Common myeloid progenitor, CD34-positive (primary cell): ENCODE measurements at regions not wholly inside any gene's neighbourhood (a gene's known extent, or its start where the extent isn't known, plus 50 kb on each side); places are given as distances from the start of the nearest gene placed in this dataset.

Experiments used
- CTCF ChIA-PET: fragments of 350-600 bp; sonication (Branson Sonifier 250); formaldehyde crosslinking; loops from one replicate; lab custom pipeline; 2021; ENCODE audit warnings: antibody characterized with exemption; lab: Charles Lee
- POLR2A ChIA-PET: fragments of 350-600 bp; sonication (Branson Sonifier 250); formaldehyde crosslinking; loops from one replicate; lab custom pipeline; 2021; ENCODE audit warnings: antibody characterized with exemption; lab: Charles Lee
- DNase-seq, 3 donors: peaks; one replicate each; pipeline versions ENCODE4 v3.0.0 to v3.0.0-alpha.2; 2013
- H3K27ac ChIP-seq, 2 experiments: 1 replicate in 1 of 2; 2 replicates in 1 of 2; pipeline ENCODE4 v1.7.0; 2013; ENCODE audit warnings: inconsistent platforms in 2 of 2, low read length in 2 of 2, mild to moderate bottlenecking in 2 of 2, low read depth in 1 of 2, moderate library complexity in 1 of 2; ENCODE audit not compliant: severe bottlenecking in 2 of 2, insufficient read depth in 1 of 2, poor library complexity in 1 of 2
- H3K27me3 ChIP-seq, 5 experiments: replicated peaks in 2 of 5; 1 replicate in 3 of 5; 2 replicates in 2 of 5; pipeline versions ENCODE4 v1.6.1 to v1.7.0; 2013; ENCODE audit warnings: low read length in 4 of 5, mild to moderate bottlenecking in 2 of 5, moderate library complexity in 2 of 5, inconsistent platforms in 1 of 5; ENCODE audit not compliant: insufficient read depth in 5 of 5, control insufficient read depth in 4 of 5
- H3K36me3 ChIP-seq, 4 experiments: 1 replicate in 2 of 4; 2 replicates in 2 of 4; pipeline versions ENCODE4 v1.6.1 to v1.7.0; 2013; ENCODE audit warnings: low read length in 3 of 4, control low read depth in 1 of 4, mild to moderate bottlenecking in 1 of 4; ENCODE audit not compliant: control insufficient read depth in 4 of 4, insufficient read depth in 4 of 4
- H3K4me1 ChIP-seq, 4 experiments: 1 replicate in 3 of 4; 2 replicates in 1 of 4; pipeline versions ENCODE4 v1.6.1 to v1.7.1; 2013; ENCODE audit warnings: low read length in 3 of 4, mild to moderate bottlenecking in 3 of 4, control low read depth in 1 of 4, inconsistent platforms in 1 of 4, moderate library complexity in 1 of 4; ENCODE audit not compliant: control insufficient read depth in 4 of 4, insufficient read depth in 4 of 4; ENCODE audit errors: control extremely low read depth in 1 of 4
- H3K4me3 ChIP-seq, 7 experiments: 1 replicate in 4 of 7; 2 replicates in 3 of 7; pipeline versions ENCODE4 v1.5.1 to v1.7.0; 2013; ENCODE audit warnings: mild to moderate bottlenecking in 7 of 7, low read length in 6 of 7, moderate library complexity in 6 of 7, inconsistent platforms in 2 of 7, low read depth in 2 of 7, control low read depth in 1 of 7; ENCODE audit not compliant: insufficient read depth in 4 of 7, control insufficient read depth in 1 of 7; ENCODE audit errors: extremely low read depth in 1 of 7
- H3K9me3 ChIP-seq, 5 experiments: 1 replicate in 4 of 5; 2 replicates in 1 of 5; pipeline versions ENCODE4 v1.6.1 to v1.7.1; 2013; ENCODE audit warnings: low read length in 4 of 5, mild to moderate bottlenecking in 2 of 5, inconsistent platforms in 1 of 5, low read depth in 1 of 5, moderate library complexity in 1 of 5; ENCODE audit not compliant: control insufficient read depth in 4 of 5, insufficient read depth in 2 of 5; ENCODE audit errors: control extremely low read depth in 1 of 5
- whole genome bisulfite sequencing: methylation state at CpG from one replicate; pipeline ENCODE4 v1.1.5; 2013; ENCODE audit not compliant: insufficient coverage; 5-methylcytosine and 5-hydroxymethylcytosine counted together

DNA sequence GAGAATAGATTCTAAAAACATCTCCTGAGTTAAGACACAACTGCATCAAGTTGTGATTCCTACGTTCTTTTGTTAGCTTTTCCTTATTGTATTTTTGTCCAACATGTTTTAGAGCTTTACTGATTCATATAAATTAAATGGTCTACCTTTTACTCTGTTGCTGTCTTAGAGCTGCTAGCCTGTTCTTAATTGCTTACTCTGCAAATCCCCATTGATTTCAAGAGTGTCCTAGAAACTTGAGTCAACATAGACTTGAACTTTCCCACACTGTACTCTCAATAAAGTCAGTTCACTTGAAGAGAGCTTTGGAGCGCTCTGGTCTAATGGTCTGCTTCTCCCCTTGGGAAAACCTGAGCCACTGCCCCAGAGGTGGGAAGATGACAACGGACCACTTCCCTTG, 343.9 kb downstream of the CCER1 start:
- Histone ChIP-seq H3K27me3 (no peaks in the 10 kb centered on the region), H3K9me3 (no peaks in the 10 kb centered on the region), H3K4me1 (no peaks in the 10 kb centered on the region), H3K27ac (no peak overlapping the region), H3K36me3 (no peaks in the 10 kb centered on the region), H3K4me3 (no peak overlapping the region)
- ChIA-PET POLR2A (no interaction called here), CTCF (no interaction called here)
- WGBS = no CpG with 5 or more reads among the region's 3 CpGs
- DNase-seq = no peak

GRCh38 chr12:90593596-90594295, 361.2 kb downstream of the CCER1 start:
- H3K4me1 ChIP-seq = no peaks in the 10 kb centered on the region
- no peak overlapping the region for H3K4me3 ChIP-seq
- H3K27me3 ChIP-seq = no peaks in the 10 kb centered on the region
- POLR2A ChIA-PET = no interaction called here
- no peaks in the 10 kb centered on the region for H3K36me3 ChIP-seq
- no CpG with 5 or more reads among the region's 2 CpGs for WGBS
- DNase-seq = no peak
- no peaks in the 10 kb centered on the region for H3K9me3 ChIP-seq
- H3K27ac ChIP-seq = no peak overlapping the region
- CTCF ChIA-PET = no interaction called here

- POLR2A ChIA-PET = no interaction called here
- no peaks in the 10 kb centered on the region for H3K36me3 ChIP-seq
- WGBS = no CpG with 5 or more reads among the region's 1 CpG
- no peak overlapping the region for H3K27ac ChIP-seq
- DNase-seq = no peak
- CTCF ChIA-PET = interaction anchor here (1.2 kb wide), 1 partner anchor 25 kb away, joined by 4 read pairs; no protein-coding TSS in a partner anchor
- no peaks in the 10 kb centered on the region for H3K9me3 ChIP-seq
- no peak overlapping the region for H3K4me3 ChIP-seq
- H3K27me3 ChIP-seq = no peaks in the 10 kb centered on the region
- H3K4me1 ChIP-seq = no peaks in the 10 kb centered on the region
Measured at GRCh38 chr12:90589956-90590355, 365.0 kb downstream of the CCER1 start.

- POLR2A ChIA-PET = no interaction called here
Measured at GRCh38 chr12:90585640-90586304, 369.2 kb downstream of the CCER1 start.

DNA sequence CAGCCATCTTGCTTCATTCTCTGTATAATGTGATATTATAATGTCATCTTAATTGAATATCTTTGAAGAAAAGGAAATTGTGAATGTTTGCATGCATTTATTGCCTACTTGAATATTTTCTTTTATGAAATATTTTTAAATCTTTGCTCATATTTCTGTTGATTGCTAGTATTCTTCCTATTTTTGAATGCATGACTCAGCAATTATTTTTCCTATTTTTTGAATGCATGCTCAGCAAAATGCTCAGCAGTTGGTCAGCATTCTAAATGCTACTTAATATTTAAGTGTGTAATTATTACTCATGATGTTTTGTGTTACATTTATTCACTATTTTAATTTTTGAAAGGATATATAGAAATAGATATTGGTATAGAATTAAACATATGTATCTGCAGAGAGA, 378.3 kb downstream of the CCER1 start:
- no peak for DNase-seq
- H3K27me3 ChIP-seq = no peaks in the 10 kb centered on the region
- no peak overlapping the region for H3K27ac ChIP-seq
- peaks cover 0 to 1% (median 0%) of the 10 kb centered on the region in 5 experiments for H3K9me3 ChIP-seq
- POLR2A ChIA-PET = no interaction called here
- CTCF ChIA-PET = no interaction called here
- H3K36me3 ChIP-seq = no peaks in the 10 kb centered on the region
- no peaks in the 10 kb centered on the region for H3K4me1 ChIP-seq
- no peak overlapping the region for H3K4me3 ChIP-seq

More at GRCh38 chr12:90585640-90586304, 369.2 kb downstream of the CCER1 start:
- no peaks in the 10 kb centered on the region for H3K27me3 ChIP-seq
- no peak for DNase-seq
- CTCF ChIA-PET = no interaction called here
- WGBS = 100% methylated on average over 1 of the region's 3 CpGs
- H3K4me1 ChIP-seq = no peaks in the 10 kb centered on the region
- no peaks in the 10 kb centered on the region for H3K9me3 ChIP-seq
- H3K27ac ChIP-seq = no peak overlapping the region
- H3K4me3 ChIP-seq = no peak overlapping the region
- no peaks in the 10 kb centered on the region for H3K36me3 ChIP-seq

GRCh38 chr12:90575995-90576394, 379.0 kb downstream of the CCER1 start:
- ChIA-PET POLR2A (no interaction called here), CTCF (no interaction called here)
- Histone ChIP-seq H3K27ac (no peak overlapping the region), H3K9me3 (peaks cover 0 to 1% (median 0%) of the 10 kb centered on the region in 5 experiments), H3K36me3 (no peaks in the 10 kb centered on the region), H3K4me3 (no peak overlapping the region), H3K4me1 (no peaks in the 10 kb centered on the region), H3K27me3 (no peaks in the 10 kb centered on the region)
- WGBS = 100% methylated on average over 1 of the region's 2 CpGs
- DNase-seq = no peak

DNA sequence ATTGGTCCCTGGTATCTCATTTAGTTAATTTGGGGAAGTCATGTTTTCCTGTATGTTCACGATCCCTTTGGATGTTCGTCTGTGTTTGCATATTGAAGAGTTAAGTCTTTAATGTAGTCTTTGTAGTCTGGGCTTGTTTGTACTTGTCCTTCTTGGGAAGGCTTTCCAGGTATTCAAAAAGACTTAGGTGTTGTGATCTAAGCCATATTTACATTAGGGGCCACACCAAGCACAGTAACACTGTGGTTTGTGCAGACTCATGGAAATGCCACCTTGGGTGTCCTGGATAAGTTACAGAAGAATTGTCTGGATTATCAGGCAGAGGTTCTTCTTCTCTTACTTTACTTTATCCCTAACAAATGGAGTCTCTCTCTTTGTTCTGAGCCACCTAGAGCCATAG, 380.3 kb downstream of the CCER1 start:
- Histone ChIP-seq H3K4me3 (no peak overlapping the region), H3K27ac (no peak overlapping the region), H3K9me3 (peaks cover 0 to 2% (median 0%) of the 10 kb centered on the region in 5 experiments), H3K4me1 (no peaks in the 10 kb centered on the region), H3K36me3 (no peaks in the 10 kb centered on the region), H3K27me3 (no peaks in the 10 kb centered on the region)
- CTCF ChIA-PET = no interaction called here
- DNase-seq = no peak
- no CpG with 5 or more reads among the region's 2 CpGs for WGBS
- POLR2A ChIA-PET = no interaction called here
